Psoas muscle (tissue), 7 donors: ENCODE measurements at regions not wholly inside any gene's neighbourhood (a gene's known extent, or its start where the extent isn't known, plus 50 kb on each side); places are given as distances from the start of the nearest gene placed in this dataset.

ENCODE experiments used
- ATAC-seq, 4 donors: fragments of 200-7000 bp; cut with Tn5 transposase; one replicate each; pipeline ENCODE4 v1.9.1; 2020; ENCODE audit warnings: moderate library complexity in 3 of 4, mild to moderate bottlenecking in 2 of 4
- DNase-seq, 2 donors: peaks; one replicate each; pipeline ENCODE4 v3.0.0-alpha.2; 2020
- H3K27ac ChIP-seq: fragments of 200-600 bp; one replicate; pipeline ENCODE4 v1.8.0; 2022
- H3K27me3 ChIP-seq, 3 donors: fragments of 200-600 bp in 1 of 3; one replicate each; pipeline versions ENCODE4 v1.6.1 to v1.8.0; 2013 to 2022; ENCODE audit warnings: low read length in 2 of 3, mild to moderate bottlenecking in 2 of 3, moderate library complexity in 1 of 3; ENCODE audit not compliant: insufficient read depth in 3 of 3
- H3K36me3 ChIP-seq, 2 donors: fragments of 200-600 bp in 1 of 2; one replicate each; pipeline versions ENCODE4 v1.6.1 to v1.8.0; 2013 to 2022; ENCODE audit warnings: low read depth in 1 of 2, mild to moderate bottlenecking in 1 of 2, moderate library complexity in 1 of 2; ENCODE audit not compliant: insufficient read depth in 1 of 2
- H3K4me1 ChIP-seq: fragments of 200-600 bp; one replicate; pipeline ENCODE4 v1.8.0; 2022
- H3K4me3 ChIP-seq: fragments of 200-600 bp; one replicate; pipeline ENCODE4 v1.8.0; 2022; ENCODE audit warnings: mild to moderate bottlenecking
- H3K9me3 ChIP-seq: fragments of 200-600 bp; one replicate; pipeline ENCODE4 v1.8.0; 2022
- CTCF ChIP-seq: fragments of 200-600 bp; IDR thresholded peaks from one replicate; pipeline ENCODE4 v1.8.0; 2022; ENCODE audit warnings: antibody characterized with exemption
- WGBS, 3 donors: extraction: QIAGEN DNeasy Blood & Tissue Kit; methylation state at CpG; one replicate each; pipeline versions ENCODE4 v1.1.6 to v1.1.7; 2013; 5-methylcytosine and 5-hydroxymethylcytosine counted together
- intact Hi-C, 2 donors: fragments of 100-400 bp; cut with DNase I; formaldehyde crosslinking; loops; one replicate each; pipeline versions ENCODE4 v1.11.0 to v1.14.2; 2022
- donor health status: healthy with polysubstance abuse.
- donor health status: DM: no; HTN: no; CAD: no; lungs with moderate emphysema.
- donor health status: Bipolar disorder and iron deficiency.
- donor health status: healthy.
- donor health status: DM: yes; HTN: yes; CAD: no.
- donor health status: DM: no; HTN: no; CAD: no.
- donor health status: DM: yes; HTN: yes; CAD: no.

DNA sequence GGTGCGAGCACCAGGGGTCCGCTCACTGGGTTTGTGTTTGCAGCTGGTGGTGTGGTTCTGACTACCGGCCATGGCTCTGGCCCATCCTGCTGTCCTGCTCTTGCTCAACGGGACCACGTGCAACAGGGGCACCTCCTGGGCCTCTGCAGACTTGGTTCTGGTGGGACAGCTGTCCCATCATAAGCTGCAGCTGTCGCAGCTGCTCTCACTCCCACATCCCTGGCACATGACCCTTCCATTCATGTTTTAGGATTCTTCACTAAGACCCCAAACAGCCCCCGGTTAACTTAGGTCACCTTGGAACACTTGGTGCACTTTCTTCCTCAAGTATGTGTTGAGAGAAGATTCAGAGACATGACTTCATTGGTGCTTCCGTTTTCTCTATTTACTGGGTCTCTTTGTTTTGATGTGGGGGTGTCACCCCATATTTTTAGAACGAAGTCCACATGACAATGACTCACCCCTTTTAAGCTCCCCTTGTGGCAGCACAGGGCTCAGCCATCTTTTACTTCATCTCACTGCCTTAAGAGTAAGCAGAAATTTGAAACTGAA, 68.4 kb upstream of the ARHGEF7 start:
- DNase-seq (peak; percentile 64 to 73), ATAC-seq (peak; percentile 86 to 92 (median 88))
- Histone ChIP-seq H3K27ac (peak overlapping the region; percentile 70), H3K36me3 (no peaks in the 10 kb centered on the region), H3K4me3 (no peak overlapping the region), H3K27me3 (no peaks in the 10 kb centered on the region), H3K9me3 (no peaks in the 10 kb centered on the region), H3K4me1 (peaks cover 11% of the 10 kb centered on the region)
- intact Hi-C loops: loop anchor here in 1 of 2 donors (10.0 kb wide), 1 partner anchor 452 kb away; no protein-coding TSS in a partner anchor
- TF ChIP-seq CTCF: peak; percentile 40
- WGBS, 3 donors: 27 to 44% (median 32%) methylated on average over 9 of the region's 9 CpGs

- WGBS, 3 donors: 90 to 92% (median 91%) methylated on average over 10 of the region's 10 CpGs
- no peak overlapping the region for H3K4me3 ChIP-seq
- no peak overlapping the region for H3K27ac ChIP-seq
- H3K9me3 ChIP-seq: no peaks in the 10 kb centered on the region
- TF ChIP-seq CTCF: no peak
- no peaks in the 10 kb centered on the region for H3K27me3 ChIP-seq
- H3K36me3 ChIP-seq: no peaks in the 10 kb centered on the region
- intact Hi-C loops: loop anchor here in 1 of 2 donors (10.0 kb wide), 1 partner anchor 450 kb away; no protein-coding TSS in a partner anchor
- H3K4me1 ChIP-seq: peaks cover 11% of the 10 kb centered on the region
- no peak for ATAC-seq
- no peak for DNase-seq
These were observed 69.9 kb upstream of the ARHGEF7 start for GRCh38 chr13:111045170-111045569.

DNA sequence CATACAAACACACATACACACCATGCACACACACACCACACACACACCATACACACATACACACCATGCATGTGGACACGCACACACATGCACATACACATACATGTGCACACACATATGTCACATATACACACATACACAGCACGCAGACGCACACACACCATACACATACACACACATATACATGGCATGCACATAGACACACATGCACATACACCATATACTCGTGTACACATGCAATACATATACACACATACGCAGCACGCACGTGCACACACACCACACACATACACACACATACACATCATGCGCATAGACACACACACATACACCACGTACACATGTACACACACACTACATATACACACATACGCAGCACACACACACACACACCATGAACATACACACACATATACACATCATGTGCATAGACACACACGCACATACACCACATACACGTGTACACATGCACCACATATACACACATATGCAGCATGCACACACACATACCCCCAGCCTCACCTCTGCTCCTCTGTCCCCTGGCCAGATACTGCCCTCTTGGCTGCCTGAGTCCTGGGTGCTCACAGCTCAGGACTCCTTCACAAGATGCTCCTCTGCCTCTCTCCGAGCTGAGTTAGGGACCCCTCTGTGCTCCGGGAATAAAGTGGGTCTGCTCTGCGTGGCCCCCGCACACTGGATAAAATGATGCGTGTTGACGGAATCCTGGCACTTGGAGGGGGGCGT, 70.9 kb upstream of the ARHGEF7 start:
- Histone ChIP-seq H3K27ac (no peak overlapping the region), H3K9me3 (no peaks in the 10 kb centered on the region), H3K4me3 (no peak overlapping the region), H3K36me3 (no peaks in the 10 kb centered on the region), H3K4me1 (peaks cover 11% of the 10 kb centered on the region), H3K27me3 (peaks cover 0 to 2% (median 0%) of the 10 kb centered on the region in 3 donors)
- TF ChIP-seq CTCF: no peak
- no peak for DNase-seq
- intact Hi-C loops: loop anchor here in 1 of 2 donors (10.0 kb wide), 1 partner anchor 449 kb away; no protein-coding TSS in a partner anchor
- no peak for ATAC-seq
- WGBS, 3 donors: 93 to 97% (median 96%) methylated on average over 19 of the region's 19 CpGs

GRCh38 chr13:111043575-111043982, 71.5 kb upstream of the ARHGEF7 start:
- Histone ChIP-seq H3K9me3 (no peaks in the 10 kb centered on the region), H3K4me3 (no peak overlapping the region), H3K27me3 (peaks cover 0 to 9% (median 0%) of the 10 kb centered on the region in 3 donors), H3K27ac (no peak overlapping the region), H3K36me3 (no peaks in the 10 kb centered on the region), H3K4me1 (peaks cover 11% of the 10 kb centered on the region)
- ATAC-seq (peak in 1 of 4 donors; percentile 11), DNase-seq (peak; percentile 35 to 69)
- intact Hi-C loops: loop anchor here in 1 of 2 donors (10.0 kb wide), 1 partner anchor 449 kb away; no protein-coding TSS in a partner anchor
- no peak for TF ChIP-seq CTCF
- WGBS, 3 donors: 54 to 67% (median 66%) methylated on average over 12 of the region's 12 CpGs
